ENCODE measurements at regions not wholly inside any gene's neighbourhood (a gene's known extent, or its start where the extent isn't known, plus 50 kb on each side); places are given as distances from the start of the nearest gene placed in this dataset.

DNA sequence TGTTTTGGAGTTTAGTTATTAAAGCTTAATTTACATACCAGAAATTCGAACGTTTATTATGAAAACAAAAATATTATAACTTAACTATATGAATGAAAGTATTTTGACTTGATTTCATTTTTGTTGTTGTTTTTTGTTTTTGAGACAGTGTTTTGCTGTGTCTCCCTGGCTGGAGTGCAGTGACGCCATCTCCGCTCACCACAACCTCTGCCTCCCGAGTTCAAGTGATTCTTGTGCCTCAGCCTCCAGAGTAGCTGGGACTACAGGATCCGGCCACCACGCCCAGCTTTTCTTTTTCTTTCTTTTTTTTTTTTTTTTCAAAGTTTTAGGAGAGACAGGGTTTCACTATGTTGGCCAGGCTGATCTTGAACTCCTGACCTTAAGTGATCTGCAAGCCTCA lies 392.6 kb downstream of the PCDH17 start:
- no peak for TF ChIP-seq CTCF (IDR thresholded peaks at IDR 0.05; ENCODE audit: low read depth, low read length)
- DNase-seq (ENCODE audit: extremely low read depth, low read depth): no peak

DNA sequence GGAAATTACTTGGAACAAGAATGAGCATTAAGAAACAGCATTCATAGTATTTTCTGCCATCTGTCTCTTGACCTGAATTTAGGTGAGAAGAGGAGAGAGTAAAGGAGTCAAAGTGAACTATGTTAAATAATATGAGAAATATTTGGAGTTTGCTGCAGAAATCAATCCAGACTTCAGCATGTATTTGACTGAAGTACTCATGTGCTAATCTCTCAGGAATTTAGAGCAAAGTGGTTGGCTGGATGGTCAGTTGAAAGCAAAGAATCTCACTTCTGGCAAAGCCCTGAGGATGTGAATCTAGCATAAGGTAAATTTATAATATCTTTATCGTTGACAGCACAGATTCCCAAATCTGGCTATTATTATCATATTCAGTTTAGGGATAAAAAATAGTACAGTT lies 394.3 kb downstream of the PCDH17 start:
- no peak for TF ChIP-seq CTCF (IDR thresholded peaks at IDR 0.05; ENCODE audit: low read depth, low read length)
- no peak for DNase-seq (ENCODE audit: extremely low read depth, low read depth)

DNA sequence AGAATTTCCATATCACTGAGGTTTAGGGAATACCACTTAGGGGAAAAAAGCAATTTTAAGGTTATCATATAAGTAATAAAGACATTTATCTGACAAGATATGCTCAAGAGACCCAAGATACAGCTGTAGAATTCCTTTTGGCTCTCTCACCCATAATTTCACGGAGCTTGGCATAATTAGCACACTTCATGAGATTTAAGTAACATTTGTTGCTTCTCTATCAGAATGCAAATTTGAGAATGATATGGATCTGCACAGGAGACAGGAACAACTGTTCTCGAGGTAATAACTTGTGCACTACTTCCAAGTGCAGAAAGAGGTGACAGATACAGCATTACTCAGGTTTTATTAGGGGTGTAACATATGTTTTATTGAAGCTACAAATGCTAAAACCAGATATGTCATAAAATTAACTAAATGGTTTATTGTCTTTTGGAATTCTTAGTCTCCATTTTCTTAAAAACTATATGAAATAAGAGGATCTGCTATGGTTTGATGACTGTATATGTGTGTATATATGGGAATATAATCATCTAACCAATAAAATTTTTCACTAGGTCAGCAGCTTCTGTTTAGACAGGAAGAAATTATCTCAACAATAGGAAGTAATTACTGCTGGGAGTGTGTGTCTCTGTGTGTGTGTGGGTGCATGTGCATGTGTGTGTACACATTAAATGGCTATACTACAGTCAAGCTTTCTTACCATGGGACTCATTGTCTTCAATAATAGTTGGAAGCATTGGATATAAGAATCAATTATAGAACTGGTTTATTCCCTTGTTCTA lies 401.3 kb downstream of the PCDH17 start:
- DNase-seq (ENCODE audit: extremely low read depth, low read depth): no peak
- no peak for TF ChIP-seq CTCF (IDR thresholded peaks at IDR 0.05; ENCODE audit: low read depth, low read length)

- no peak for TF ChIP-seq CTCF (IDR thresholded peaks at IDR 0.05; ENCODE audit: low read depth, low read length)
- no peak for DNase-seq (ENCODE audit: extremely low read depth, low read depth)
Observed at GRCh38 chr13:58043971-58044370, 412.4 kb downstream of the PCDH17 start.

GRCh38 chr13:58048670-58049069 lies 417.1 kb downstream of the PCDH17 start:
- DNase-seq (ENCODE audit: extremely low read depth, low read depth): no peak
- TF ChIP-seq CTCF (IDR thresholded peaks at IDR 0.05; ENCODE audit: low read depth, low read length): no peak

GRCh38 chr13:58051396-58051795 lies 419.9 kb downstream of the PCDH17 start:
- TF ChIP-seq CTCF (IDR thresholded peaks at IDR 0.05; ENCODE audit: low read depth, low read length): no peak
- no peak for DNase-seq (ENCODE audit: extremely low read depth, low read depth)

- no peak for DNase-seq (ENCODE audit: extremely low read depth, low read depth)
- no peak for TF ChIP-seq CTCF (IDR thresholded peaks at IDR 0.05; ENCODE audit: low read depth, low read length)
Observed at GRCh38 chr13:58051807-58052375, 420.3 kb downstream of the PCDH17 start.

All from AG09319 (cell line).